ENCODE measurements at regions not wholly inside any gene's neighbourhood (a gene's known extent, or its start where the extent isn't known, plus 50 kb on each side); places are given as distances from the start of the nearest gene placed in this dataset.

DNA sequence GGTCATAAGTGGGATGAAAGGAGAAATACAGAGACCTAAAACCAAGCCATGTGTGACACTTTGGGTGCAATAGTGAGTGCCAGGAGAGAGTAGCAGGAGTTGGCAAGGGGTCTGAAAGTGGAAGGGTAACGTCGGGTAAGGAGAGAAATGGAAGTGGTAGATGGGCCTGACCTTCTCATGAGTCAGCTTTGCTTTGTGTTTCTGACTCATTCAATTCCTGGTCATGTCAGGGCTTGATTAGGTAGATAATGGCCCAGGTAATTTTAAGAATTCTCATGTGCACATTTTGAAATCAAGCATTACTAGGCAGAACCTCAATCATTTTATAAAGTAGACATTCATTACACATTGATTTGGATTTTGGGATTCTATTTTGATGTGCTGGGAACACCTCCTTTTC lies 262.5 kb downstream of the SOX2 start:
- Mint-ChIP-seq H3K9me3 (ENCODE audit: unreplicated experiment) (no peaks in the 10 kb centered on the region), H3K4me1 (ENCODE audit: low read depth, unreplicated experiment) (no peaks in the 10 kb centered on the region), H3K36me3 (ENCODE audit: insufficient read depth, unreplicated experiment) (no peaks in the 10 kb centered on the region), H3K4me3 (ENCODE audit: unreplicated experiment) (no peak overlapping the region), H3K27me3 (ENCODE audit: insufficient read depth, unreplicated experiment) (no peaks in the 10 kb centered on the region), H3K27ac (ENCODE audit: unreplicated experiment) (no peak overlapping the region)
- intact Hi-C loops (cut with micrococcal nuclease; ENCODE audit: unreplicated experiment): no loop called here
- no peaks in the 10 kb centered on the region for H3K4me1 ChIP-seq
- no peaks in the 10 kb centered on the region for H3K27me3 ChIP-seq (replicated peaks; ENCODE audit: control insufficient read depth, insufficient read depth, low read length)
- ChIA-PET POLR2A (no interaction called here), CTCF (no interaction called here)
- no peak for DNase-seq
- no peak for TF ChIP-seq CTCF (IDR thresholded peaks at IDR 0.05; ENCODE audit: insufficient read depth in 1 of 2, low read depth in 1 of 2, low read length in 1 of 2, severe bottlenecking in 1 of 2, unreplicated experiment in 1 of 2)
- no TSS peak for BruUV-seq (replicated peaks)
- no peaks in the 10 kb centered on the region for H3K36me3 ChIP-seq (ENCODE audit: control insufficient read depth, insufficient read depth, low read length)
- no peaks in the 10 kb centered on the region for H3K9me3 ChIP-seq
- no peak overlapping the region for H3K4me3 ChIP-seq (ENCODE audit: low read depth, low read length)

- Mint-ChIP-seq H3K4me1 (ENCODE audit: low read depth, unreplicated experiment) (no peaks in the 10 kb centered on the region), H3K4me3 (ENCODE audit: unreplicated experiment) (no peak overlapping the region), H3K27me3 (ENCODE audit: insufficient read depth, unreplicated experiment) (no peaks in the 10 kb centered on the region), H3K36me3 (ENCODE audit: insufficient read depth, unreplicated experiment) (no peaks in the 10 kb centered on the region), H3K9me3 (ENCODE audit: unreplicated experiment) (peaks cover 2% of the 10 kb centered on the region), H3K27ac (ENCODE audit: unreplicated experiment) (no peak overlapping the region)
- CTCF ChIA-PET: no interaction called here
- H3K4me3 ChIP-seq (ENCODE audit: low read depth, low read length): no peak overlapping the region
- intact Hi-C loops (cut with micrococcal nuclease; ENCODE audit: unreplicated experiment): no loop called here
- no TSS peak for BruUV-seq (replicated peaks)
- H3K9me3 ChIP-seq: no peaks in the 10 kb centered on the region
- H3K36me3 ChIP-seq (ENCODE audit: control insufficient read depth, insufficient read depth, low read length): no peaks in the 10 kb centered on the region
- no peak for TF ChIP-seq CTCF (IDR thresholded peaks at IDR 0.05; ENCODE audit: insufficient read depth in 1 of 2, low read depth in 1 of 2, low read length in 1 of 2, severe bottlenecking in 1 of 2, unreplicated experiment in 1 of 2)
- POLR2A ChIA-PET: no interaction called here
- H3K27me3 ChIP-seq (replicated peaks; ENCODE audit: control insufficient read depth, insufficient read depth, low read length): no peaks in the 10 kb centered on the region
- DNase-seq: no peak
- no peaks in the 10 kb centered on the region for H3K4me1 ChIP-seq
These were observed 264.8 kb downstream of the SOX2 start for GRCh38 chr3:181976526-181976925.

- POLR2A ChIA-PET: no interaction called here
- no peaks in the 10 kb centered on the region for H3K4me1 ChIP-seq
- CTCF ChIA-PET: no interaction called here
- Mint-ChIP-seq H3K9me3 (ENCODE audit: unreplicated experiment) (peaks cover 31% of the 10 kb centered on the region), H3K27me3 (ENCODE audit: insufficient read depth, unreplicated experiment) (no peaks in the 10 kb centered on the region), H3K27ac (ENCODE audit: unreplicated experiment) (no peak overlapping the region), H3K36me3 (ENCODE audit: insufficient read depth, unreplicated experiment) (no peaks in the 10 kb centered on the region), H3K4me3 (ENCODE audit: unreplicated experiment) (no peak overlapping the region), H3K4me1 (ENCODE audit: low read depth, unreplicated experiment) (no peaks in the 10 kb centered on the region)
- no peak overlapping the region for H3K4me3 ChIP-seq (ENCODE audit: low read depth, low read length)
- H3K27me3 ChIP-seq (replicated peaks; ENCODE audit: control insufficient read depth, insufficient read depth, low read length): no peaks in the 10 kb centered on the region
- no peaks in the 10 kb centered on the region for H3K36me3 ChIP-seq (ENCODE audit: control insufficient read depth, insufficient read depth, low read length)
- TF ChIP-seq CTCF (IDR thresholded peaks at IDR 0.05; ENCODE audit: insufficient read depth in 1 of 2, low read depth in 1 of 2, low read length in 1 of 2, severe bottlenecking in 1 of 2, unreplicated experiment in 1 of 2): no peak
- intact Hi-C loops (cut with micrococcal nuclease; ENCODE audit: unreplicated experiment): no loop called here
- no peaks in the 10 kb centered on the region for H3K9me3 ChIP-seq
- BruUV-seq (replicated peaks): no TSS peak
- no peak for DNase-seq
These were observed 273.7 kb downstream of the SOX2 start for GRCh38 chr3:181985386-181985785.
